H1 (cell line): ENCODE measurements at regions not wholly inside any gene's neighbourhood (a gene's known extent, or its start where the extent isn't known, plus 50 kb on each side); places are given as distances from the start of the nearest gene placed in this dataset.

ENCODE experiments used
- CTCF ChIA-PET: fragments of 300-600 bp; sonication (Branson Sonifier 250); formaldehyde crosslinking; loops from one replicate; lab custom pipeline; 2021; ENCODE audit not compliant: partially characterized antibody; lab: Charles Lee
- POLR2A ChIA-PET: fragments of 300-600 bp; sonication (Branson Sonifier 250); formaldehyde crosslinking; loops from one replicate; lab custom pipeline; 2021; ENCODE audit warnings: inconsistent platforms; ENCODE audit not compliant: partially characterized antibody; lab: Charles Lee
- DNase-seq, 2 experiments: peaks; one replicate each; pipeline versions ENCODE4 v3.0.0 to v3.0.0-alpha.2; 2010 to 2022; ENCODE audit warnings: low spot score in 2 of 2, low read depth in 1 of 2, mixed read lengths in 1 of 2
- FAIRE-seq: peaks from 2 replicates; lab custom pipeline; 2011; peaks lifted over from hg19 to GRCh38; lab: Jason Lieb, UNC
- H2AFZ ChIP-seq: 2 replicates; pipeline ENCODE4 v1.8.1; 2012; ENCODE audit warnings: low read length, inconsistent platforms
- H2AK5ac ChIP-seq: 2 replicates; pipeline ENCODE4 v1.6.1; 2013; ENCODE audit warnings: low read depth, low read length
- H2BK120ac ChIP-seq: replicated peaks from 2 replicates; pipeline ENCODE3; 2013; ENCODE audit warnings: low read depth, low read length, inconsistent platforms
- H2BK12ac ChIP-seq: 2 replicates; pipeline ENCODE4 v1.6.1; 2013; ENCODE audit warnings: low read depth, low read length
- H2BK15ac ChIP-seq: 2 replicates; pipeline ENCODE4 v1.6.1; 2013; ENCODE audit warnings: low read length
- H2BK20ac ChIP-seq: 2 replicates; pipeline ENCODE4 v1.6.1; 2013; ENCODE audit warnings: low read length
- H2BK5ac ChIP-seq: 2 replicates; pipeline ENCODE4 v1.6.1; 2013; ENCODE audit warnings: low read depth, low read length
- H3K14ac ChIP-seq: 2 replicates; pipeline ENCODE4 v1.6.1; 2013; ENCODE audit warnings: inconsistent platforms; ENCODE audit not compliant: insufficient read length
- H3K18ac ChIP-seq: 2 replicates; pipeline ENCODE4 v1.6.1; 2013; ENCODE audit warnings: low read length; ENCODE audit errors: extremely low read depth
- H3K23ac ChIP-seq: 2 replicates; pipeline ENCODE4 v1.6.1; 2013; ENCODE audit warnings: inconsistent platforms; ENCODE audit not compliant: insufficient read length
- H3K23me2 ChIP-seq: 2 replicates; pipeline ENCODE4 v1.6.1; 2013; ENCODE audit warnings: low read depth, low read length
- H3K27ac ChIP-seq: 2 replicates; pipeline ENCODE4 v1.6.1; 2011; ENCODE audit warnings: low read depth, low read length, inconsistent platforms
- H3K27me3 ChIP-seq, 4 experiments: replicated peaks in 1 of 4; 1 replicate in 1 of 4; 2 replicates in 3 of 4; pipeline versions ENCODE4 v1.6.1 to v1.8.1; 2011 to 2013; ENCODE audit warnings: low read length in 3 of 4, mild to moderate bottlenecking in 3 of 4, inconsistent platforms in 2 of 4, mixed read lengths in 2 of 4, moderate library complexity in 1 of 4; ENCODE audit not compliant: control insufficient read depth in 3 of 4, insufficient read depth in 3 of 4; ENCODE audit errors: extremely low read depth in 1 of 4
- H3K36me3 ChIP-seq, 4 experiments: 2 replicates each; pipeline versions ENCODE4 v1.6.1 to v1.8.1; 2011 to 2013; ENCODE audit warnings: mild to moderate bottlenecking in 4 of 4, low read length in 3 of 4, moderate library complexity in 2 of 4, control low read depth in 1 of 4, inconsistent platforms in 1 of 4; ENCODE audit not compliant: insufficient read depth in 4 of 4, control insufficient read depth in 2 of 4
- H3K4ac ChIP-seq: replicated peaks from 2 replicates; pipeline ENCODE3; 2013; ENCODE audit warnings: low read length, low read depth, mixed read lengths, inconsistent platforms; ENCODE audit not compliant: insufficient read length
- H3K4me1 ChIP-seq, 4 experiments: replicated peaks in 1 of 4; 1 replicate in 1 of 4; 2 replicates in 3 of 4; pipeline versions ENCODE4 v1.6.1 to v1.8.1; 2011 to 2013; ENCODE audit warnings: low read length in 3 of 4, inconsistent platforms in 2 of 4, mixed read lengths in 1 of 4; ENCODE audit not compliant: insufficient read depth in 4 of 4, control insufficient read depth in 3 of 4
- H3K4me2 ChIP-seq, 2 experiments: 2 replicates each; pipeline versions ENCODE4 v1.6.1 to v1.8.1; 2011 to 2013; ENCODE audit warnings: low read depth in 2 of 2, low read length in 2 of 2, control low read depth in 1 of 2, inconsistent platforms in 1 of 2, mild to moderate bottlenecking in 1 of 2; ENCODE audit not compliant: insufficient read depth in 1 of 2
- H3K4me3 ChIP-seq, 4 experiments: fragments of 200-600, 300-600 bp in 1 of 4; sonication (generic), shearing (Covaris generic), sonication (Bioruptor Twin) in 1 of 4; 2 replicates each; pipeline versions ENCODE4 v1.5.1 to v1.8.1; 2011 to 2016; ENCODE audit warnings: low read length in 4 of 4, low read depth in 3 of 4, control low read depth in 2 of 4, inconsistent platforms in 2 of 4, mild to moderate bottlenecking in 2 of 4, mixed read lengths in 1 of 4, moderate library complexity in 1 of 4; ENCODE audit not compliant: insufficient read depth in 2 of 4; ENCODE audit errors: extremely low read depth in 1 of 4
- H3K56ac ChIP-seq: replicated peaks from 2 replicates; pipeline ENCODE3; 2013; ENCODE audit warnings: low read depth, mild to moderate bottlenecking, mixed read lengths, low read length, inconsistent platforms; ENCODE audit not compliant: insufficient read length
- H3K79me1 ChIP-seq: 2 replicates; pipeline ENCODE4 v1.6.1; 2013; ENCODE audit warnings: low read depth, low read length, control low read depth
- H3K79me2 ChIP-seq, 2 experiments: 2 replicates each; pipeline versions ENCODE4 v1.6.1 to v1.8.1; 2012 to 2013; ENCODE audit warnings: low read length in 2 of 2, mild to moderate bottlenecking in 2 of 2, inconsistent platforms in 1 of 2; ENCODE audit not compliant: insufficient read depth in 2 of 2, control insufficient read depth in 1 of 2
- H3K9ac ChIP-seq, 4 experiments: replicated peaks in 1 of 4; 1 replicate in 1 of 4; 2 replicates in 3 of 4; pipeline versions ENCODE4 v1.6.1 to v1.8.1; 2011 to 2013; ENCODE audit warnings: low read depth in 3 of 4, low read length in 3 of 4, control low read depth in 2 of 4, mild to moderate bottlenecking in 2 of 4, moderate library complexity in 2 of 4, inconsistent platforms in 1 of 4; ENCODE audit errors: extremely low read depth in 1 of 4
- H3K9me3 ChIP-seq, 2 experiments: 2 replicates each; pipeline versions ENCODE4 v1.6.1 to v1.8.1; 2012 to 2013; ENCODE audit warnings: mild to moderate bottlenecking in 2 of 2, moderate library complexity in 2 of 2, control low read depth in 1 of 2, inconsistent platforms in 1 of 2, low read depth in 1 of 2, low read length in 1 of 2, mixed read lengths in 1 of 2; ENCODE audit not compliant: insufficient read depth in 2 of 2
- H4K20me1 ChIP-seq, 2 experiments: replicated peaks in 1 of 2; 2 replicates each; pipeline versions ENCODE3 to v1.8.1; 2011 to 2013; ENCODE audit warnings: inconsistent platforms in 2 of 2, low read length in 2 of 2, mild to moderate bottlenecking in 1 of 2; ENCODE audit not compliant: insufficient read depth in 2 of 2, control insufficient read depth in 1 of 2
- H4K5ac ChIP-seq: 2 replicates; pipeline ENCODE4 v1.6.1; 2013; ENCODE audit warnings: low read length, low read depth, mixed read lengths, inconsistent platforms; ENCODE audit not compliant: insufficient read length
- H4K8ac ChIP-seq: 2 replicates; pipeline ENCODE4 v1.8.0; 2013; ENCODE audit warnings: mild to moderate bottlenecking, moderate library complexity, low read length, inconsistent platforms; ENCODE audit not compliant: insufficient read depth; ENCODE audit errors: extremely low read depth
- H4K91ac ChIP-seq: replicated peaks from 2 replicates; pipeline ENCODE3; 2013; ENCODE audit warnings: low read length, mixed read lengths, inconsistent platforms; ENCODE audit not compliant: insufficient read length
- ASH2L ChIP-seq: fragments of 200-600, 300-600 bp; sonication (generic); IDR thresholded peaks from one replicate; pipeline ENCODE4 v1.7.1; 2017; ENCODE audit warnings: low read length
- BCL11A ChIP-seq, 2 experiments: IDR thresholded peaks; one replicate each; pipeline ENCODE4 v1.6.1; 2011; ENCODE audit warnings: low read depth in 2 of 2, low read length in 2 of 2, mild to moderate bottlenecking in 2 of 2
- BRCA1 ChIP-seq: IDR thresholded peaks from 2 replicates; pipeline ENCODE4 v1.6.1; 2012; ENCODE audit warnings: low read depth, low read length, improper control_type of control experiment
- CBX8 ChIP-seq: fragments of 300-800, 300-1000 bp; sonication (generic); IDR thresholded peaks from 2 replicates; pipeline ENCODE4 v1.7.1; 2016; ENCODE audit warnings: low read depth, low read length, borderline replicate concordance
- CEBPB ChIP-seq: IDR thresholded peaks from 2 replicates; pipeline ENCODE4 v1.6.1; 2012; ENCODE audit warnings: low read depth, low read length
- CHD1 ChIP-seq: IDR thresholded peaks from 2 replicates; pipeline ENCODE4 v1.6.1; 2012; ENCODE audit warnings: low read depth, low read length, improper control_type of control experiment
- EP300 ChIP-seq, 2 experiments: IDR thresholded peaks; 1 replicate in 1 of 2; 2 replicates in 1 of 2; pipeline ENCODE4 v1.6.1; 2011 to 2012; ENCODE audit warnings: low read depth in 2 of 2, low read length in 2 of 2, mild to moderate bottlenecking in 2 of 2, borderline replicate concordance in 1 of 2, inconsistent platforms in 1 of 2, moderate library complexity in 1 of 2
- EZH2 ChIP-seq: fragments of 200-600 bp; sonication (generic); IDR thresholded peaks from 2 replicates; pipeline ENCODE4 v1.7.1; 2012; ENCODE audit warnings: low read depth, mild to moderate bottlenecking, moderate library complexity, low read length, inconsistent platforms; ENCODE audit not compliant: severe bottlenecking
- FOSL1 ChIP-seq: IDR thresholded peaks from 2 replicates; pipeline ENCODE4 v1.6.1; 2011; ENCODE audit warnings: mild to moderate bottlenecking, low read depth, low read length, moderate library complexity; ENCODE audit not compliant: insufficient read depth
- GTF2F1 ChIP-seq: IDR thresholded peaks from 2 replicates; pipeline ENCODE4 v1.6.1; 2012; ENCODE audit warnings: low read depth, low read length, improper control_type of control experiment, borderline replicate concordance
- KDM1A ChIP-seq: fragments of 200-600, 300-600 bp; sonication (generic); IDR thresholded peaks from 2 replicates; pipeline ENCODE4 v1.7.1; 2016; ENCODE audit warnings: mild to moderate bottlenecking, low read length, borderline replicate concordance
- NANOG ChIP-seq: IDR thresholded peaks from 2 replicates; pipeline ENCODE4 v1.6.1; 2011; ENCODE audit warnings: low read length, low read depth, mild to moderate bottlenecking, inconsistent platforms; ENCODE audit not compliant: insufficient read depth, poor library complexity, severe bottlenecking
- SRF ChIP-seq: IDR thresholded peaks from 2 replicates; pipeline ENCODE4 v1.6.1; 2011; ENCODE audit warnings: mild to moderate bottlenecking, low read depth, low read length, moderate library complexity
- TCF12 ChIP-seq: IDR thresholded peaks from 2 replicates; pipeline ENCODE4 v1.6.1; 2011; ENCODE audit warnings: low read depth, mild to moderate bottlenecking, low read length
- TEAD4 ChIP-seq: IDR thresholded peaks from 2 replicates; pipeline ENCODE4 v1.6.1; 2012; ENCODE audit warnings: low read depth, low read length, inconsistent platforms, mixed read lengths
- WGBS, 2 experiments: shearing (Covaris generic) in 1 of 2; methylation state at CpG; one replicate each; pipeline versions ENCODE4 v1.1.6 to v1.1.7; 2013 to 2015; ENCODE audit warnings: low lambda C conversion rate in 2 of 2, mixed read lengths in 2 of 2, inconsistent platforms in 1 of 2, low coverage in 1 of 2, missing lambda C conversion rate in 1 of 2; ENCODE audit not compliant: insufficient replicate concordance in 2 of 2, insufficient coverage in 1 of 2, insufficient read length in 1 of 2; ENCODE audit errors: extremely low coverage in 1 of 2, missing lambda C conversion rate in 1 of 2; 5-methylcytosine and 5-hydroxymethylcytosine counted together

DNA sequence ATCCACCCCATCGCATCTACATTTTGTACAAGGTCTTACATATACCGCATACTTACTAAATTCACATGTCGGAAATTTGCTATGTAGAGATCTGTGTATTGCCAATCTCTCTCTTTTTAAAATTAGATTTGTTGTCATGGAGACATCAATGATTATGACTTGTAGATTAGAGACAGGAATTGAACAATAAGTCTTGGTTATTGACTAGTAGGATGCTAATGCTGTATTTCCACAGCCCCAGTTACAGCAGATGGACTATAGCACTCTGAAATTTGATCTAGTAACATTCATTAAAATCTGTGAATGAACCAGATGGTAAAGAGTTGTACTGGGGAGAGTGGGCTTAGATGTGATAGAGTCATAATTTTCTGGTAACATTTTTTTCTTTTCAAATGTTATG lies 805.7 kb downstream of the SLC4A3 start:
- no peak overlapping the region for H3K23ac ChIP-seq
- no peak overlapping the region for H3K27ac ChIP-seq
- H3K79me1 ChIP-seq = no peaks in the 10 kb centered on the region
- H2AFZ ChIP-seq = no peak overlapping the region
- no peak overlapping the region for H3K9ac ChIP-seq
- no peak overlapping the region for H3K4me3 ChIP-seq
- ChIA-PET CTCF (no interaction called here), POLR2A (no interaction called here)
- DNase-seq = no peak
- H3K4me1 ChIP-seq = no peaks in the 10 kb centered on the region
- no peak overlapping the region for H2AK5ac ChIP-seq
- H2BK15ac ChIP-seq = no peak overlapping the region
- no peak for FAIRE-seq
- no peak overlapping the region for H4K8ac ChIP-seq
- 100% methylated on average over 3 of the region's 3 CpGs; no CpG with 5 or more reads in 1 of the 2 experiments for WGBS, 2 experiments
- no peaks in the 10 kb centered on the region for H3K23me2 ChIP-seq
- no peak overlapping the region for H3K14ac ChIP-seq
- H3K56ac ChIP-seq = no peak overlapping the region
- no peaks in the 10 kb centered on the region for H4K20me1 ChIP-seq
- H3K4me2 ChIP-seq = no peak overlapping the region
- H4K91ac ChIP-seq = no peak overlapping the region
- H2BK5ac ChIP-seq = no peak overlapping the region
- H2BK120ac ChIP-seq = no peak overlapping the region
- no peak overlapping the region for H3K4ac ChIP-seq
- H2BK20ac ChIP-seq = no peak overlapping the region
- H3K79me2 ChIP-seq = no peaks in the 10 kb centered on the region
- no peak overlapping the region for H4K5ac ChIP-seq
- no peaks in the 10 kb centered on the region for H3K9me3 ChIP-seq
- no peaks in the 10 kb centered on the region for H3K36me3 ChIP-seq
- no peaks in the 10 kb centered on the region for H3K27me3 ChIP-seq
- H3K18ac ChIP-seq = no peak overlapping the region
- no peak overlapping the region for H2BK12ac ChIP-seq
- TF ChIP-seq FOSL1 (no peak), BCL11A (IDR thresholded peaks at IDR 0.05; ENCODE audit: low read depth in 2 of 2, low read length in 2 of 2) (no peak), CHD1 (no peak), CBX8 (no peak), CEBPB (no peak), GTF2F1 (no peak), EP300 (IDR thresholded peaks at IDR 0.05; ENCODE audit: borderline replicate concordance in 1 of 2, low read depth in 2 of 2, low read length in 2 of 2) (no peak), BRCA1 (no peak), TCF12 (no peak), NANOG (no peak), EZH2 (no peak), TEAD4 (no peak), SRF (no peak), ASH2L (no peak), KDM1A (no peak)
